H1 (cell line): ENCODE measurements at regions not wholly inside any gene's neighbourhood (a gene's known extent, or its start where the extent isn't known, plus 50 kb on each side); places are given as distances from the start of the nearest gene placed in this dataset.

Experiments
- CTCF ChIA-PET: fragments of 300-600 bp; sonication (Branson Sonifier 250); formaldehyde crosslinking; loops from one replicate; lab custom pipeline; 2021; ENCODE audit not compliant: partially characterized antibody; lab: Charles Lee
- POLR2A ChIA-PET: fragments of 300-600 bp; sonication (Branson Sonifier 250); formaldehyde crosslinking; loops from one replicate; lab custom pipeline; 2021; ENCODE audit warnings: inconsistent platforms; ENCODE audit not compliant: partially characterized antibody; lab: Charles Lee
- DNase-seq, 2 experiments: peaks; one replicate each; pipeline versions ENCODE4 v3.0.0 to v3.0.0-alpha.2; 2010 to 2022; ENCODE audit warnings: low spot score in 2 of 2, low read depth in 1 of 2, mixed read lengths in 1 of 2
- FAIRE-seq: peaks from 2 replicates; lab custom pipeline; 2011; peaks lifted over from hg19 to GRCh38; lab: Jason Lieb, UNC
- H2AFZ ChIP-seq: 2 replicates; pipeline ENCODE4 v1.8.1; 2012; ENCODE audit warnings: low read length, inconsistent platforms
- H2AK5ac ChIP-seq: 2 replicates; pipeline ENCODE4 v1.6.1; 2013; ENCODE audit warnings: low read depth, low read length
- H2BK120ac ChIP-seq: replicated peaks from 2 replicates; pipeline ENCODE3; 2013; ENCODE audit warnings: low read depth, low read length, inconsistent platforms
- H2BK12ac ChIP-seq: 2 replicates; pipeline ENCODE4 v1.6.1; 2013; ENCODE audit warnings: low read depth, low read length
- H2BK15ac ChIP-seq: 2 replicates; pipeline ENCODE4 v1.6.1; 2013; ENCODE audit warnings: low read length
- H2BK20ac ChIP-seq: 2 replicates; pipeline ENCODE4 v1.6.1; 2013; ENCODE audit warnings: low read length
- H2BK5ac ChIP-seq: 2 replicates; pipeline ENCODE4 v1.6.1; 2013; ENCODE audit warnings: low read depth, low read length
- H3K14ac ChIP-seq: 2 replicates; pipeline ENCODE4 v1.6.1; 2013; ENCODE audit warnings: inconsistent platforms; ENCODE audit not compliant: insufficient read length
- H3K18ac ChIP-seq: 2 replicates; pipeline ENCODE4 v1.6.1; 2013; ENCODE audit warnings: low read length; ENCODE audit errors: extremely low read depth
- H3K23ac ChIP-seq: 2 replicates; pipeline ENCODE4 v1.6.1; 2013; ENCODE audit warnings: inconsistent platforms; ENCODE audit not compliant: insufficient read length
- H3K23me2 ChIP-seq: 2 replicates; pipeline ENCODE4 v1.6.1; 2013; ENCODE audit warnings: low read depth, low read length
- H3K27ac ChIP-seq: 2 replicates; pipeline ENCODE4 v1.6.1; 2011; ENCODE audit warnings: low read depth, low read length, inconsistent platforms
- H3K27me3 ChIP-seq, 4 experiments: replicated peaks in 1 of 4; 1 replicate in 1 of 4; 2 replicates in 3 of 4; pipeline versions ENCODE4 v1.6.1 to v1.8.1; 2011 to 2013; ENCODE audit warnings: low read length in 3 of 4, mild to moderate bottlenecking in 3 of 4, inconsistent platforms in 2 of 4, mixed read lengths in 2 of 4, moderate library complexity in 1 of 4; ENCODE audit not compliant: control insufficient read depth in 3 of 4, insufficient read depth in 3 of 4; ENCODE audit errors: extremely low read depth in 1 of 4
- H3K36me3 ChIP-seq, 4 experiments: 2 replicates each; pipeline versions ENCODE4 v1.6.1 to v1.8.1; 2011 to 2013; ENCODE audit warnings: mild to moderate bottlenecking in 4 of 4, low read length in 3 of 4, moderate library complexity in 2 of 4, control low read depth in 1 of 4, inconsistent platforms in 1 of 4; ENCODE audit not compliant: insufficient read depth in 4 of 4, control insufficient read depth in 2 of 4
- H3K4ac ChIP-seq: replicated peaks from 2 replicates; pipeline ENCODE3; 2013; ENCODE audit warnings: low read length, low read depth, mixed read lengths, inconsistent platforms; ENCODE audit not compliant: insufficient read length
- H3K4me1 ChIP-seq, 4 experiments: replicated peaks in 1 of 4; 1 replicate in 1 of 4; 2 replicates in 3 of 4; pipeline versions ENCODE4 v1.6.1 to v1.8.1; 2011 to 2013; ENCODE audit warnings: low read length in 3 of 4, inconsistent platforms in 2 of 4, mixed read lengths in 1 of 4; ENCODE audit not compliant: insufficient read depth in 4 of 4, control insufficient read depth in 3 of 4
- H3K4me2 ChIP-seq, 2 experiments: 2 replicates each; pipeline versions ENCODE4 v1.6.1 to v1.8.1; 2011 to 2013; ENCODE audit warnings: low read depth in 2 of 2, low read length in 2 of 2, control low read depth in 1 of 2, inconsistent platforms in 1 of 2, mild to moderate bottlenecking in 1 of 2; ENCODE audit not compliant: insufficient read depth in 1 of 2
- H3K4me3 ChIP-seq, 4 experiments: fragments of 200-600, 300-600 bp in 1 of 4; sonication (generic), shearing (Covaris generic), sonication (Bioruptor Twin) in 1 of 4; 2 replicates each; pipeline versions ENCODE4 v1.5.1 to v1.8.1; 2011 to 2016; ENCODE audit warnings: low read length in 4 of 4, low read depth in 3 of 4, control low read depth in 2 of 4, inconsistent platforms in 2 of 4, mild to moderate bottlenecking in 2 of 4, mixed read lengths in 1 of 4, moderate library complexity in 1 of 4; ENCODE audit not compliant: insufficient read depth in 2 of 4; ENCODE audit errors: extremely low read depth in 1 of 4
- H3K56ac ChIP-seq: replicated peaks from 2 replicates; pipeline ENCODE3; 2013; ENCODE audit warnings: low read depth, mild to moderate bottlenecking, mixed read lengths, low read length, inconsistent platforms; ENCODE audit not compliant: insufficient read length
- H3K79me1 ChIP-seq: 2 replicates; pipeline ENCODE4 v1.6.1; 2013; ENCODE audit warnings: low read depth, low read length, control low read depth
- H3K79me2 ChIP-seq, 2 experiments: 2 replicates each; pipeline versions ENCODE4 v1.6.1 to v1.8.1; 2012 to 2013; ENCODE audit warnings: low read length in 2 of 2, mild to moderate bottlenecking in 2 of 2, inconsistent platforms in 1 of 2; ENCODE audit not compliant: insufficient read depth in 2 of 2, control insufficient read depth in 1 of 2
- H3K9ac ChIP-seq, 4 experiments: replicated peaks in 1 of 4; 1 replicate in 1 of 4; 2 replicates in 3 of 4; pipeline versions ENCODE4 v1.6.1 to v1.8.1; 2011 to 2013; ENCODE audit warnings: low read depth in 3 of 4, low read length in 3 of 4, control low read depth in 2 of 4, mild to moderate bottlenecking in 2 of 4, moderate library complexity in 2 of 4, inconsistent platforms in 1 of 4; ENCODE audit errors: extremely low read depth in 1 of 4
- H3K9me3 ChIP-seq, 2 experiments: 2 replicates each; pipeline versions ENCODE4 v1.6.1 to v1.8.1; 2012 to 2013; ENCODE audit warnings: mild to moderate bottlenecking in 2 of 2, moderate library complexity in 2 of 2, control low read depth in 1 of 2, inconsistent platforms in 1 of 2, low read depth in 1 of 2, low read length in 1 of 2, mixed read lengths in 1 of 2; ENCODE audit not compliant: insufficient read depth in 2 of 2
- H4K20me1 ChIP-seq, 2 experiments: replicated peaks in 1 of 2; 2 replicates each; pipeline versions ENCODE3 to v1.8.1; 2011 to 2013; ENCODE audit warnings: inconsistent platforms in 2 of 2, low read length in 2 of 2, mild to moderate bottlenecking in 1 of 2; ENCODE audit not compliant: insufficient read depth in 2 of 2, control insufficient read depth in 1 of 2
- H4K5ac ChIP-seq: 2 replicates; pipeline ENCODE4 v1.6.1; 2013; ENCODE audit warnings: low read length, low read depth, mixed read lengths, inconsistent platforms; ENCODE audit not compliant: insufficient read length
- H4K8ac ChIP-seq: 2 replicates; pipeline ENCODE4 v1.8.0; 2013; ENCODE audit warnings: mild to moderate bottlenecking, moderate library complexity, low read length, inconsistent platforms; ENCODE audit not compliant: insufficient read depth; ENCODE audit errors: extremely low read depth
- H4K91ac ChIP-seq: replicated peaks from 2 replicates; pipeline ENCODE3; 2013; ENCODE audit warnings: low read length, mixed read lengths, inconsistent platforms; ENCODE audit not compliant: insufficient read length
- CTBP2 ChIP-seq: IDR thresholded peaks from 2 replicates; pipeline ENCODE4 v1.7.0; 2011; ENCODE audit warnings: borderline replicate concordance, mild to moderate bottlenecking, moderate library complexity, mixed read lengths, low read length; ENCODE audit not compliant: insufficient read depth, insufficient read length
- RNF2 ChIP-seq: fragments of 200-900, 300-1000 bp; sonication (generic); IDR thresholded peaks from 2 replicates; pipeline ENCODE4 v1.7.1; 2016; ENCODE audit warnings: borderline replicate concordance, low read depth, mild to moderate bottlenecking, antibody characterized with exemption, low read length; ENCODE audit not compliant: poor library complexity, severe bottlenecking; ENCODE audit errors: missing control alignments
- SAP30 ChIP-seq: fragments of 300-600 bp; sonication (generic); IDR thresholded peaks from 2 replicates; pipeline ENCODE4 v1.7.1; 2012; ENCODE audit warnings: low read length, moderate library complexity, mild to moderate bottlenecking, inconsistent platforms; ENCODE audit not compliant: insufficient read depth, insufficient replicate concordance
- SIX5 ChIP-seq: IDR thresholded peaks from 2 replicates; pipeline ENCODE4 v1.6.1; 2011; ENCODE audit warnings: mild to moderate bottlenecking, low read depth, low read length
- WGBS, 2 experiments: shearing (Covaris generic) in 1 of 2; methylation state at CpG; one replicate each; pipeline versions ENCODE4 v1.1.6 to v1.1.7; 2013 to 2015; ENCODE audit warnings: low lambda C conversion rate in 2 of 2, mixed read lengths in 2 of 2, inconsistent platforms in 1 of 2, low coverage in 1 of 2, missing lambda C conversion rate in 1 of 2; ENCODE audit not compliant: insufficient replicate concordance in 2 of 2, insufficient coverage in 1 of 2, insufficient read length in 1 of 2; ENCODE audit errors: extremely low coverage in 1 of 2, missing lambda C conversion rate in 1 of 2; 5-methylcytosine and 5-hydroxymethylcytosine counted together

DNA sequence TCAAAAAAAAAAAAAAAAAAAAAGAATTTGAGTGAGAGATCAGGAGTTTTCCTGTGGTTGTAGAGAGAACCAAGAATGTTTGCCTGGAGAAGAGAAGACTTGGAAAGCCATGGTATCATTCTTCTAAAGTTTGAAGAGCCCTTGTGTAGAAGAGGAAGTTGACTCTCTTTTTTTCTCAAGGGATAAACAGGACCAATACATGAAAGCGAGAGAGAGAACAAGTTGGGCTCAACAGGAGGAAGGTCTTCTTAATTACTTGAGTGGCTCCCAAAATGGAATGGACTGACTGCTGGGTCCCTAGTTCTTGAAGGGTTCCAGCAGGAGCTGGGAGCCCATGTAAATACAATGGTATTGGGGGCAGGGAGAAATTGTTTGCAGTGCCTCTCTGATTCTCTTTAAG lies 173.3 kb upstream of the ADO start:
- Histone ChIP-seq H3K56ac (no peak overlapping the region), H4K20me1 (no peaks in the 10 kb centered on the region), H3K4ac (no peak overlapping the region), H3K23me2 (no peaks in the 10 kb centered on the region), H3K27me3 (no peaks in the 10 kb centered on the region), H2BK5ac (no peak overlapping the region), H4K8ac (no peak overlapping the region), H3K36me3 (no peaks in the 10 kb centered on the region), H3K4me1 (peaks cover 0 to 7% (median 6%) of the 10 kb centered on the region in 4 experiments; a peak in 4 of 7 replicates), H3K4me2 (no peak overlapping the region), H3K23ac (no peak overlapping the region), H3K9ac (no peak overlapping the region), H2AFZ (no peak overlapping the region), H3K18ac (no peak overlapping the region), H3K9me3 (no peaks in the 10 kb centered on the region), H2BK20ac (no peak overlapping the region), H3K4me3 (no peak overlapping the region), H3K14ac (no peak overlapping the region), H3K27ac (no peak overlapping the region), H4K5ac (no peak overlapping the region), H3K79me2 (no peaks in the 10 kb centered on the region), H2BK120ac (no peak overlapping the region), H4K91ac (no peak overlapping the region), H2BK12ac (no peak overlapping the region), H2AK5ac (no peak overlapping the region), H2BK15ac (no peak overlapping the region), H3K79me1 (no peaks in the 10 kb centered on the region)
- DNase-seq, result no peak
- FAIRE-seq, result no peak
- 90% methylated on average over 1 of the region's 1 CpG; no CpG with 5 or more reads in 1 of the 2 experiments for WGBS, 2 experiments
- CTCF ChIA-PET, result no interaction called here
- POLR2A ChIA-PET, result interaction anchor here (0.6 kb wide), 1 partner anchor 500 kb away, joined by 3 read pairs; no protein-coding TSS in a partner anchor
- no peak for TF ChIP-seq CTBP2
- no peak for TF ChIP-seq SIX5
- no peak for TF ChIP-seq SAP30
- TF ChIP-seq RNF2, result no peak
